ENCODE measurements at regions not wholly inside any gene's neighbourhood (a gene's known extent, or its start where the extent isn't known, plus 50 kb on each side); places are given as distances from the start of the nearest gene placed in this dataset.

GRCh38 chr4:177607111-177607573 is 164.9 kb upstream of the AGA start:
- DNase-seq (ENCODE audit: low read depth) (no peak), FAIRE-seq (no peak)
- Mint-ChIP-seq H3K27ac (ENCODE audit: unreplicated experiment) (no peak overlapping the region), H3K27me3 (ENCODE audit: low read depth, unreplicated experiment) (no peaks in the 10 kb centered on the region), H3K4me3 (ENCODE audit: unreplicated experiment) (no peak overlapping the region), H3K4me1 (ENCODE audit: low read depth, unreplicated experiment) (no peaks in the 10 kb centered on the region), H3K9me3 (ENCODE audit: unreplicated experiment) (peaks cover 3% of the 10 kb centered on the region), H3K36me3 (ENCODE audit: low read depth, unreplicated experiment) (no peaks in the 10 kb centered on the region)
- H3K27ac ChIP-seq (ENCODE audit: low read depth, low read length), result no peak overlapping the region
- H3K27me3 ChIP-seq (ENCODE audit: insufficient read depth, low read length), result no peaks in the 10 kb centered on the region
- no peaks in the 10 kb centered on the region for H3K4me1 ChIP-seq (ENCODE audit: insufficient read depth, low read length)
- no peaks in the 10 kb centered on the region for H3K9me3 ChIP-seq (ENCODE audit: insufficient read depth, low read depth, low read length)
- H3K36me3 ChIP-seq (ENCODE audit: insufficient read depth, low read length), result no peaks in the 10 kb centered on the region
- no peak overlapping the region for H3K9ac ChIP-seq (ENCODE audit: low read length)
- no peak overlapping the region for H3K4me2 ChIP-seq (ENCODE audit: low read length)
- no peak overlapping the region for H3K4me3 ChIP-seq (ENCODE audit: insufficient read depth, low read depth, low read length)
- no peak overlapping the region for H2AFZ ChIP-seq (ENCODE audit: low read depth, low read length)
- no peaks in the 10 kb centered on the region for H4K20me1 ChIP-seq (ENCODE audit: insufficient read depth, low read length)
- H3K79me2 ChIP-seq (ENCODE audit: insufficient read depth, low read length), result no peaks in the 10 kb centered on the region
- TF ChIP-seq EZH2 (IDR thresholded peaks at IDR 0.05; ENCODE audit: insufficient read depth, low read length), result no peak
- TF ChIP-seq CTCF (IDR thresholded peaks at IDR 0.05; ENCODE audit: insufficient read depth, low read depth, low read length), result no peak

- Histone ChIP-seq H4K20me1 (ENCODE audit: insufficient read depth, low read length) (no peaks in the 10 kb centered on the region), H3K36me3 (ENCODE audit: insufficient read depth, low read length) (no peaks in the 10 kb centered on the region), H3K79me2 (ENCODE audit: insufficient read depth, low read length) (no peaks in the 10 kb centered on the region), H3K4me1 (ENCODE audit: insufficient read depth, low read length) (no peaks in the 10 kb centered on the region), H2AFZ (ENCODE audit: low read depth, low read length) (no peak overlapping the region), H3K9me3 (ENCODE audit: insufficient read depth, low read depth, low read length) (no peaks in the 10 kb centered on the region), H3K9ac (ENCODE audit: low read length) (no peak overlapping the region), H3K4me3 (ENCODE audit: insufficient read depth, low read depth, low read length) (no peak overlapping the region), H3K4me2 (ENCODE audit: low read length) (no peak overlapping the region), H3K27me3 (ENCODE audit: insufficient read depth, low read length) (no peaks in the 10 kb centered on the region), H3K27ac (ENCODE audit: low read depth, low read length) (no peak overlapping the region)
- TF ChIP-seq EZH2 (IDR thresholded peaks at IDR 0.05; ENCODE audit: insufficient read depth, low read length) (no peak), CTCF (IDR thresholded peaks at IDR 0.05; ENCODE audit: insufficient read depth, low read depth, low read length) (no peak)
- Mint-ChIP-seq H3K27me3 (ENCODE audit: low read depth, unreplicated experiment) (no peaks in the 10 kb centered on the region), H3K36me3 (ENCODE audit: low read depth, unreplicated experiment) (no peaks in the 10 kb centered on the region), H3K4me3 (ENCODE audit: unreplicated experiment) (no peak overlapping the region), H3K27ac (ENCODE audit: unreplicated experiment) (no peak overlapping the region), H3K9me3 (ENCODE audit: unreplicated experiment) (no peaks in the 10 kb centered on the region), H3K4me1 (ENCODE audit: low read depth, unreplicated experiment) (no peaks in the 10 kb centered on the region)
- FAIRE-seq, result no peak
- no peak for DNase-seq (ENCODE audit: low read depth)
These were observed 169.9 kb upstream of the AGA start for GRCh38 chr4:177611974-177612664.

- Histone ChIP-seq H3K27me3 (ENCODE audit: insufficient read depth, low read length) (no peaks in the 10 kb centered on the region), H2AFZ (ENCODE audit: low read depth, low read length) (no peak overlapping the region), H3K9ac (ENCODE audit: low read length) (no peak overlapping the region), H3K9me3 (ENCODE audit: insufficient read depth, low read depth, low read length) (no peaks in the 10 kb centered on the region), H3K4me3 (ENCODE audit: insufficient read depth, low read depth, low read length) (no peak overlapping the region), H3K79me2 (ENCODE audit: insufficient read depth, low read length) (no peaks in the 10 kb centered on the region), H3K4me1 (ENCODE audit: insufficient read depth, low read length) (no peaks in the 10 kb centered on the region), H4K20me1 (ENCODE audit: insufficient read depth, low read length) (no peaks in the 10 kb centered on the region), H3K4me2 (ENCODE audit: low read length) (no peak overlapping the region), H3K36me3 (ENCODE audit: insufficient read depth, low read length) (no peaks in the 10 kb centered on the region), H3K27ac (ENCODE audit: low read depth, low read length) (no peak overlapping the region)
- DNase-seq (ENCODE audit: low read depth) (no peak), FAIRE-seq (no peak)
- Mint-ChIP-seq H3K4me3 (ENCODE audit: unreplicated experiment) (no peak overlapping the region), H3K9me3 (ENCODE audit: unreplicated experiment) (no peaks in the 10 kb centered on the region), H3K36me3 (ENCODE audit: low read depth, unreplicated experiment) (no peaks in the 10 kb centered on the region), H3K27me3 (ENCODE audit: low read depth, unreplicated experiment) (no peaks in the 10 kb centered on the region), H3K4me1 (ENCODE audit: low read depth, unreplicated experiment) (no peaks in the 10 kb centered on the region), H3K27ac (ENCODE audit: unreplicated experiment) (no peak overlapping the region)
- TF ChIP-seq CTCF (IDR thresholded peaks at IDR 0.05; ENCODE audit: insufficient read depth, low read depth, low read length) (no peak), EZH2 (IDR thresholded peaks at IDR 0.05; ENCODE audit: insufficient read depth, low read length) (no peak)
These were observed 170.4 kb upstream of the AGA start for GRCh38 chr4:177612684-177613083.
